ENCODE measurements at regions not wholly inside any gene's neighbourhood (a gene's known extent, or its start where the extent isn't known, plus 50 kb on each side); places are given as distances from the start of the nearest gene placed in this dataset.

DNA sequence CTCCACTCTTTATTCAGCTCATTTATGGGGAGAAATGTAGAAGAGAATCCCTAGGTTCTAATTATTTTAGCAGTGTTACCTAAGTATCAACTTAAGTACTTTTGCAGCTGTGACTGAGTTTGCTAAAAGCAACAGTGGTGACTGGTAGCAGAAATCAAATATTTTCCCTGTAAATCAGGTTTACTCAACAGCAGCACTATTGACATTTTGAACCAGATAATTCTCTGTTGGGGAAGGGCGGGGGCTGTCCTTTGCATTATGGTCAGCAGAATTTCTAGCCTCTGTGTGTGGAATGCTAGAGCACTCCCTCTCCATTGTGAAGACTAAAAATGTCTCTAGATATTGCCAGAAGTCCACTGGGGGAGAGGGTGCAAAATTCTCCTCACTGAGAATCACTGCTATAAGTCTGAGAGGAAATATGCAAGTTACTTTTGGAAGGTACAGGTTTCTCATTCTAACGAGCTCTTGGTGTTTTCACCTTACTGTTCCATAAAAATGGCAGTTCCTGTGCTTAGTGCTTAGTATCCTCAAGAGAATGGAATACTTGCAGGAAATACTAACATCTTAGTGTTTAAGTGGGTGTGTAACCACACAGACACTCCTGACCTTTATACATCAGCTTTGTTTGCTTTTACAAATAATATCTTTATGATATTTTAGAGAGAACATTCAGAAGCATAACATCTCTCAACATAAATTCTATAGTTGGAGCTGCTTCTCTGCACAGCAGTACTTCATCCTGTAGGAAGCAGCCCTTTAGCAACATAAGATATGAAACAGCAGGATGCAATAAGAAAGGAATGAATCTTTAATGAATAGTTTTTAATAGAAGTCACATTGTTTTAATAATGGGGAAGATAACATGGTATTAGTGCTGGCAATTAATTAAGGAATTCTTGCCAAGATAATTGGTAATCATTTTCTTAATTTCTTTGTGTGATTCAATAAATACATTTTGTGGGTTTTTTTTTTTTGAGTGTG is 246.5 kb upstream of the GOLIM4 start:
- DNase-seq, result no peak

DNA sequence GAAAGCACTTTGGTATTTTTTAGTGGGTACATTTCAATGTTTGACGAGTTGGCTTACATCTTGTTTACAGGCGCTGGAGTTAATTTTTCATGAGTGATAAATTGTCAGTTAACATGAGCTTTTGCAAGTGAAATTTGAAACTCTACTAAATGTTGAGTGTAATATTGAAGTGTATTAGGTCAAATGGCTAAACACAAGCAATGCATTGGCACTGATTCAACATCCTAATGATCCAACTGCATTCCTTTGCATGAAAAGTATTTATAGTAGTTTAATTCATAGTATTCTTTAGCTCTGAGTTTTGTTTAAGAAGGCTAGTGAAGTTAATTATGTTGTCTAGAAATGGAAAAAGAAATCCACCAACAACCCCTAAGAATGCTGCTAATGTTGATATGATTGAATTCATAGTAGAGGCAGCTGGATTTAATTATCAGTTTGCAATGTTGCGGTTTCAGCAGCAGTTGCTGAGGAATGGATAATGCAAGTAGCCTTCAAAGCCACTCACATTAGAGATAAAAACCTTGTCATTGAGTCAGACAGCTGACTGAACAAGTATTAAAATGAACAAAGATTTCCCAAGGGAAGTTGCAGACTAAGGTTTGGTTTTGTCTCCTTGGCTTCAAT is 245.6 kb upstream of the GOLIM4 start:
- DNase-seq, result no peak

DNA sequence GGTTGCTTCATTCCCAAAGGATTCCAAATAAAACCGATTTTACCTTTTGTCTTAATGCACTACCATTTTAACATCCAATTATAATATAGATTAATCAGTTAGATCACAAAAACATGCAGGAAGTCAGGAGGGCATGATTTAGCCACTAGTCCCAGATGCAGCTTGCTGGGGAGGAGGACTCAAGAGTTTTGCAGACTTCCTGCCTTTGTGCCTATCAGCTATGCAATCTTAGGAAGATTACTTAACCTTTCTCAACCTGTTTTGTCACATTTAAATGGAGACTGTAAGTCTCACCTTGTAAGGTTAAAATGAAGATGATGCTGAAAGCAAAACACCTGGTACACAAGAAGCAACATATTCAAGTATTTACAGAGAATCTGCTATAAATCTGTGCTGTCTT is 242.4 kb upstream of the GOLIM4 start:
- DNase-seq, result no peak

GRCh38 chr3:168336276-168336675 is 240.6 kb upstream of the GOLIM4 start:
- no peak for DNase-seq

- DNase-seq, result no peak
Observed at GRCh38 chr3:168333410-168333935, 237.7 kb upstream of the GOLIM4 start.

- DNase-seq, result no peak
Observed at GRCh38 chr3:168331756-168332155, 236.0 kb upstream of the GOLIM4 start.

GRCh38 chr3:168330983-168331382 is 235.3 kb upstream of the GOLIM4 start:
- no peak for DNase-seq

- no peak for DNase-seq
Observed at GRCh38 chr3:168327856-168328255, 232.1 kb upstream of the GOLIM4 start.

DNA sequence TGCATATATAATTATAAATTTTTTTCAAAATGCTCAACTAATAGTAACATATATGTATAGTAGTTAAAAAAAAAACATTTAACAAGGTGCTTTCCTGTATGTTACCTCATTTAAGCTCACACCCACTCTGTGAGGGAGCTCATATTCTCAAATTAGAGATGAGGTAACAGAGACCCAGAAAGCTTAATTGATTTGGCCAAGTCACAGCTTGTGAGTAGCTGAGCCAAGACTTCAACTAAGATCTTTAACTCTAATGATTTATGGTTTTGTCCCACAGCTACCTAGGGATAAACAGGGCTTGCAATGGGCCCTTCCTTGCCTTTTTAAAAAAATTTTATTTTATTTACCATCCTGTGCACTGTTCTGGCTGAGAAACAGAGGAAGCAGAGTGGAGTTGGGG is 230.0 kb upstream of the GOLIM4 start:
- DNase-seq, result no peak

GRCh38 chr3:168322941-168323340 is 227.2 kb upstream of the GOLIM4 start:
- no peak for DNase-seq

DNA sequence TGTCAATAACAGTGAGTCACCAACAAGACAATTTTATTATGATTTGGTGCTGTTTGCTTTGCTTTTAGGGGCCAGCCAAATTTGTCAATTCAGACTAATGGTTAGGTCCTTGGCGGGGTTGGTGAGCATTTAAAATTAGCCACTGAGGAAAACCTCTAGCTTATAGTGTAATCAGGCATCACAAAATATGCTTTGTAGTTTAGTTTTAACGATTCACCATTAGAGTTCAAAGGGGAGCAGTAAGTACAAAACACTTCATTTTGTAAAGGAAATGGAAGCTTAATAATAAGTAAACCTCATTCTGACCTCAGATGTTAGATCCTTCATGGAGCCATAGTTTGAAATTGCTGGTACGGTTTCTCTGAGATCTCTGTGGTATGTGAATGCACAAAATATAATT is 218.4 kb upstream of the GOLIM4 start:
- DNase-seq, result no peak

GRCh38 chr3:168312984-168313383 is 217.3 kb upstream of the GOLIM4 start:
- DNase-seq, result no peak

GRCh38 chr3:168307893-168308292 is 212.2 kb upstream of the GOLIM4 start:
- no peak for DNase-seq

DNA sequence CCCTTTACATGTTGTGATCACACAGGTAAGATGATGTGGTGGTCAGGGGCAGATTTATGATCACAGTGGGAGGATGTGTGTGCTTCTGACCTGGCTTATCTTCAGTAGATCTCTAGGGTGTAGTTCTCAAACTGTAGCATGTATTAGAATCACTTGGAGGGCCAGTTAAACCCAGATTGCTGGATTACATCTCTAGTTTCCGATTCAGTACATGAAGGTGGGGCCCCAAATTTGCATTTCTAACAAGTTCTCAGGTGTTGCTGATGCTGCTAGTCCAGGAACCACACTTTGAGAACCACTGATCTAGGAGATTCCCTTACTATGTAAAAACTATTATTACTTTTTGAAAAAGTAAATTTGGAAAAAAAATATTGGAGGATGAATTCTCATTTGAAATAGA is 199.3 kb upstream of the GOLIM4 start:
- no peak for DNase-seq

GRCh38 chr3:168292296-168292695 is 196.6 kb upstream of the GOLIM4 start:
- DNase-seq, result no peak

DNA sequence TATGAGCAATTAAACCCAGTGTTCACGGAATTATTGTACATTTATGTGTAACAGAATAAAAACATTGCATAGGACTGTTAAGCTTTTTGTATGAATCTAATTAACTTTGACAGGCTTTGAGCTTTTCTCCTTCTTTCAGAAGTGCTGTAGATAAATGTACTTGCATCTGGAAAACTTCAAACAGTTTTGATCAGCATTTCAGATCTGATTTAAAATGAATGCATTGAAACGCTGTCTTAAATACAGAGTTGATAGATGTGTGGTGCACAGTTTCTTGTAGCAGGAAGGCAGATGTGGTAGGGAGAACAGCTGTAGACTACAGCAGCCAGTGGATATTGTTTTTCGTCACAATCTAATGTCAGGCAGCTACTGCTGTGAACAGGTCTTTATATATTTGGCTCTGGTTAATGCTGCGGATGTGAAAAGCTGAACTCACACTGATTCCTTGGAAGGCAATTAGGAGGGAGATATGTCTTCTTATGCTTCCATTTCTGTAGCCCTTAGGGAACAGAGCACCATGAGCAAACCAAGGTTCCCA is 193.8 kb upstream of the GOLIM4 start:
- no peak for DNase-seq

DNA sequence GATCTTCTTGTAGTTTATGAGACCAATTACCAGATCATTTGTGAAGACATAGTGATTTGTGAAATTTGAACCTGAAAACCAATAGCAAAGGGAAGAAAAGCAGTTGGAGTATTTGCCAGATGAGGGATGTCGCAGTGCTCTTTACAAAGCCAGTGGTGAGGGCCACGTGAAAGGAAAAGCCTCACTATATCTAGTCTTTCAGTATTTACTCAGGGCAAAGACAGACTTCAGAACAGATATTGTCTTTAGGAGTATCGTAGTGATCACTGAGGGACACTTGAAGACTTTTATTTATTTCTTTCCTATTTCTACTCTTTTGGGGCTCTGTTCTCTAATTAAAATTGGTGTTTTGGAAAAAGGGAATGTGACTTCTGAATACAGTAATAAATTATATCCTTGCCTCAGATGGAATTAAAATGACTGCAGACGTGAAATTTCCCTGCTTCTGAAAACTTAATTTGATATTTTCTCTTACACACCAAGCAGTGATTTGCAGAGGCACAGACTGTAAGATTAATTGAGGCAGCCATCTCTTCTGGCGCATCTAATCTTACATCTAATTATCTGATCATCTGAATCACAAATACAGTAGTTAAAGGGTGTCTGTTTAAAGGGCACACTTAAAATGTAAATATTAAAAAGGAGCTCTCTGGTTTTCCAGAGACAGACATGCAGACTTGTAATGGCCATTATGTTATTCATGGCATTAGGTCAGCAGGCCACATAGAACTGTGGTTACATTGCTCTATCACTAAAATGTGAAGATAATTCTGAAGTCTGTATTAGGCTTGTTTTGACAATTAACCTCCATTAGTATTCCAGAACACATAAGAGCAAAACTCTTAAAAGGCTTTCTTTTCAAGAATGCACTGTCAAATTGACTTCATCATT is 193.0 kb upstream of the GOLIM4 start:
- DNase-seq, result no peak

GRCh38 chr3:168285506-168285905 is 189.8 kb upstream of the GOLIM4 start:
- no peak for DNase-seq

DNA sequence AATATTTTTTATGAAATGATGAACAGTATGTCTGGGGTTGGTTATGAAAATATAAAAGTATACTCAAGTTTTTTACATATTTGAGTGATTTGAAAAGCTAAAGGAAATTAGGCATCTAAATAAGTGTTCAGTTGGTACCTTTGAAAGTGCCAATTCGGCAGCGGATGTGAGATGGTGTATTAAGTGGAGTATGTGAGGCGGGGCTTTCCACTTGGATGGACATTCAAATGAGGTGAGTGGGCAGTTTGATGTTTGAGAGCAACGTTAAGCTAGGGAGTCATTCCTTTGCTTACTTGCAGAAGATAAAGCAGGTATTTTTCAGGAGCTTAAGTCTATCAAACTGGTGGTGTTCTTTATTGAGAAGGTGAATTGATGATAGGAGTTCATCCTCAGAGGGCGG is 189.0 kb upstream of the GOLIM4 start:
- no peak for DNase-seq

- DNase-seq, result no peak
Observed at GRCh38 chr3:168275662-168276061, 179.9 kb upstream of the GOLIM4 start.

- no peak for DNase-seq
Observed at GRCh38 chr3:168273917-168274316, 178.2 kb upstream of the GOLIM4 start.

GRCh38 chr3:168273036-168273435 is 177.3 kb upstream of the GOLIM4 start:
- DNase-seq, result no peak
